ENCODE measurements at regions not wholly inside any gene's neighbourhood (a gene's known extent, or its start where the extent isn't known, plus 50 kb on each side); places are given as distances from the start of the nearest gene placed in this dataset.

- TF ChIP-seq CTCF (conservative IDR thresholded peaks at IDR 0.05) (no peak), EZH2 (IDR thresholded peaks at IDR 0.05; ENCODE audit: low read depth) (no peak)
These were observed 375.3 kb downstream of the MAFB start for GRCh38 chr20:40313730-40314129.
